Activated naive CD8-positive, alpha-beta T cell treated with anti-CD3 and anti-CD28 coated beads, Interleukin-2, amount 50 U/mL, for 24 hours (primary cell): ENCODE measurements at regions not wholly inside any gene's neighbourhood (a gene's known extent, or its start where the extent isn't known, plus 50 kb on each side); places are given as distances from the start of the nearest gene placed in this dataset.
"Not testable (repeated sequence)": the region's sequence is repeated elsewhere in the genome, so short reads cannot be mapped to it uniquely, and the experiment has no call there.

Experiments
- ATAC-seq: fragments of 150-1000 bp; cut with Tn5 transposase; one replicate; pipeline ENCODE4 v1.10.0; 2021
- DNase-seq: peaks from one replicate; pipeline ENCODE4 v3.0.0; 2021
- H3K27ac Mint-ChIP-seq: one replicate; pipeline ENCODE4 v1.8.0; 2021; ENCODE audit warnings: mild to moderate bottlenecking, mixed read lengths
- H3K27me3 Mint-ChIP-seq: one replicate; pipeline ENCODE4 v1.8.0; 2021; ENCODE audit warnings: mixed read lengths
- H3K36me3 Mint-ChIP-seq: one replicate; pipeline ENCODE4 v1.8.0; 2021; ENCODE audit warnings: low read depth, mixed read lengths
- H3K4me1 Mint-ChIP-seq: one replicate; pipeline ENCODE4 v1.8.0; 2021; ENCODE audit warnings: mixed read lengths
- H3K4me3 Mint-ChIP-seq: one replicate; pipeline ENCODE4 v1.8.0; 2021; ENCODE audit warnings: mild to moderate bottlenecking, moderate library complexity, mixed read lengths
- H3K9me3 Mint-ChIP-seq: one replicate; pipeline ENCODE4 v1.8.0; 2021; ENCODE audit warnings: mixed read lengths

DNA sequence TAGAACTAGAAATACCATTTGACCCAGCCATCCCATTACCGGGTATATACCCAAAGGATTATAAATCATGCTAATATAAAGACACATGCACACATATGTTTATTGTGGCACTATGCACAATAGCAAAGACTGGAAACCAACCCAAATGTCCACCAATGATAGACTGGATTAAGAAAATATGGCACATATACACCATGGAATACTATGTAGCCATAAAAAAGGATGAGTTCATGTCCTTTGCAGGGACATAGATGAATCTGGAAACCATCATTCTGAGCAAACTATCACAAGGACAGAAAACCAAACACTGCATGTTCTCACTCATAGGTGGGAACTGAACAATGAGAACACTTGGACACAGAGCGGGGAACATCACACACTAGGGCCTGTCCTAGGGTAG, 586.5 kb downstream of the UQCRFS1 start:
- not testable (repeated sequence) for H3K27me3 Mint-ChIP-seq, DNase-seq, H3K4me1 Mint-ChIP-seq, H3K36me3 Mint-ChIP-seq, ATAC-seq, H3K27ac Mint-ChIP-seq, H3K4me3 Mint-ChIP-seq
- H3K9me3 Mint-ChIP-seq = peaks cover 12% of the 10 kb centered on the region

DNA sequence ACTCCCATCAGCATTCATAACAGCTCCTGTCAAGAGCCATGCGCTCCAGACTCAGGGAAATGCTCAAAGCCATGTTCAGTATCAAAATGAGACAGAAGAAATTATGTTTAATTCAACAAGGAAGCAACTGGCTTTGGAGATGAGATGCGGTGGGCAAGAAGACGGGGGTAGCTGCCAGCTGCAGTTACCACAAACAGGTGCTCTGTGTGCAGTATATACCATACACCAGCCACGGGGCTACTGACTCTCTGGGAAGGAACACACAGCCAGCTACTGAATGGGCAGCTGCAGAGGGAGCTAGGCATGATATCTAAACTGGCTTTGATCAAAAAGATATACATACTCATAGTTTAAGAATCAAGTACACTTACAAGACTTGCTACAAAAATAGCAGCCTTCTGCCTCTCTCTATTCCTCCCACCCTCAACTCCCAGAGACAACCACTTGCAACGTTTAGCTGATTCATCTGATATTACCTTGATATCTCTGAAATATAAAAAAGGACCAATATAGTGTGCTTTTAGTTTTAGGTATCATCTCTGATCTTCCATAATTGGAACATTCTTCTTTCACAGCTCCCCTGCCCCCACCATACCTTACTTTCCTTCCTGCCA, 593.0 kb downstream of the UQCRFS1 start:
- DNase-seq (no peak), ATAC-seq (no peak)
- H3K4me3 Mint-ChIP-seq = no peak overlapping the region
- H3K27me3 Mint-ChIP-seq = no peaks in the 10 kb centered on the region
- H3K4me1 Mint-ChIP-seq = no peaks in the 10 kb centered on the region
- no peak overlapping the region for H3K27ac Mint-ChIP-seq
- H3K9me3 Mint-ChIP-seq = peaks cover 4% of the 10 kb centered on the region
- no peaks in the 10 kb centered on the region for H3K36me3 Mint-ChIP-seq

DNA sequence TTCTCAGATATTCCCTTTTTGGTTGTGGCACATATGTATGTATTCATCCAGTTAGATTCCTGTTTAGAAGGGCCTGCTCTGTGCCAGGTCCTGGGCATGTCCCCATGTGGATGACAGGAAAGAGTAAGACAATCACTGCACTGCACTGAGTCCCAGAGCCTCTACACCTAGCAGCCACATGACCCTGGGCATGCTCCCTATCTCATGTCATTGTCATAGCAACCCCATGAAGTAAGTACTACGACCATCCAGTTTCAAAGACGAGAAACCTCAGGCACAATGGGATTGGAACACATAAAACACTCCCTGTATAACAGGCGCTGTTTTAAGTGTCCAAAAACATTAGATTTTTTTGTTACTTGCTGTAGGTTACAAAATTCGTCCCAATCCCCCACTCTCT, 594.4 kb downstream of the UQCRFS1 start:
- Mint-ChIP-seq H3K4me1 (no peaks in the 10 kb centered on the region), H3K9me3 (peaks cover 15% of the 10 kb centered on the region), H3K36me3 (no peaks in the 10 kb centered on the region), H3K27me3 (no peaks in the 10 kb centered on the region), H3K4me3 (no peak overlapping the region), H3K27ac (no peak overlapping the region)
- ATAC-seq = no peak
- no peak for DNase-seq

DNA sequence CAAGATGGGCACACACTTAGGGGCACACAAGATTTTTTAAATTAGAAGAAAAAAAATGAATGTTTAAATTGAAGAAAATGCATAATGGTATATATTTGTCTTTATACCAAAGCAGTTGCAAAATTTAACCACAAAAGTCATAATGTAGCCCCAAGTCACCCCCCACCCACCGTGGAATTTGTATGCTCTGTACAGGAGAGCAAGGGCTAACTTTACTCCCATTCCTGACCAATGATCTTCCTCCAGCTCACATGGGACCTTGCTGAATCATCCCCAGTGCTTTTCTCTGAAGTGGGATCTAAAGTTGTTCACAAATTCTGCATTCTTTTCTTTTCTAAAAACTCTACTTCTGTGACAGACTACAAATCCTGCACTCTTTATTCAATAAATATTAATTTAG, 597.0 kb downstream of the UQCRFS1 start:
- DNase-seq = no peak
- Mint-ChIP-seq H3K4me1 (no peaks in the 10 kb centered on the region), H3K36me3 (no peaks in the 10 kb centered on the region), H3K4me3 (no peak overlapping the region), H3K27me3 (no peaks in the 10 kb centered on the region), H3K9me3 (peaks cover 15% of the 10 kb centered on the region), H3K27ac (no peak overlapping the region)
- no peak for ATAC-seq

DNA sequence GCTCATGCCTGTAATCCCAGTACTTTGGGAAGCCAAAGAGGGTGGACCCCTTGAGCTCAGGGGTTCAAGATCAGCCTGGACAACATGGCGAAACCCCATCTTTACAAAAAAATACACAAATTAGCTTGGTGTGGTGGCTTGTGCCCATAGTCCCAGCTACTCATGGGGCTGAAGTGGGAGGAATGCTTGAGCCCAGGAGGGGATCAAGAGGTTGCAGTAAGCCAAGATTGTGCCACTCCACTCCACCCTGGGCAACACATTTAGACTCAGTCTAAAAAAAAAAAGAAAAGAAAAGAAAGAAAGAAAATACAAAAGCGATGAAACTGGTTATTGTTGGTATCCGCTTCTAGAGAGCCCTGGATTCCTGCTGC, 597.4 kb downstream of the UQCRFS1 start:
- no peak overlapping the region for H3K27ac Mint-ChIP-seq
- no peaks in the 10 kb centered on the region for H3K4me1 Mint-ChIP-seq
- H3K36me3 Mint-ChIP-seq = no peaks in the 10 kb centered on the region
- DNase-seq (no peak), ATAC-seq (no peak)
- no peak overlapping the region for H3K4me3 Mint-ChIP-seq
- H3K9me3 Mint-ChIP-seq = peaks cover 15% of the 10 kb centered on the region
- H3K27me3 Mint-ChIP-seq = no peaks in the 10 kb centered on the region

DNA sequence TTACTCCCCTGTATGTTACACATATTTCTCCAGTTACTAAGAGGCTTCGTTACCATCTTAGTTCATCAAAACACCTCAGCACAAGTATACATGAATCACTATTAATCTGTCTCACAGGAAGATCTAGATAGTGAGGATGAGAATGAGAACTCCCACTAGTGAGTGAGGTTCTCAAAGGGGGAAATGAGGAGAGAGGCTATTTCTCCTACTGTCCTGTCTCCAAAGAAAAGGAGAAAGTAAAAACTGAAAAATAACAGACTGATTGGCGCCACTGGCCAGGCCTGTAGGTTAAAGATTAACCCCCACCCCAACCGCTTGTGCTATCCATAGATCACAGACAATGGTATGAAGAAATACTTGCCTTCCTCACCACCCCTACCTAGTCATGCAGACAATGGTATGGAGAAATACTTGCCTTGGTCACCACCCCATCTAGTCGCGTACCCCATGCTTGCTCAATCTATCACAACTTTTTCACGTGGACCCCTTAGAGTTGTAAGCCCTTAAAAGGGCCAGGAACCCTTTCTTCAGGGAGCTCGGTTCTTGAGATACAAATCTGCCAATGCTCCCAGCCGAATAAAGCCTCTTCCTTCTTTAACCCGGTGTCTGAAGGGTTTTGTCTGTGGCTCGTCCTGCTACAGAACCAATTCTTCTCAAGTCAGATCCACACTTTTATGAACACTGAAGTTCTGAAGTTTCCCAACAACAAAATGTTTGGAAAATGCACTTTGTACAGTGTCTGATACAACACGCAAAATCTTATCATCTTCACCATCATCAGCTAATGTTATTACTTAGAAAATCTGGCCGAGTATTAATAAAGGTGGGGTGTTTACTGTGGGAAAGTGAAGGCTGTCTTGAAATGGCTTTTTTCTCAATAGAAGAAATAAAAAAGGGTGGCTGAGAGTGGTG, 598.1 kb downstream of the UQCRFS1 start:
- Mint-ChIP-seq H3K4me3 (no peak overlapping the region), H3K36me3 (no peaks in the 10 kb centered on the region), H3K9me3 (peaks cover 15% of the 10 kb centered on the region), H3K27ac (no peak overlapping the region), H3K27me3 (no peaks in the 10 kb centered on the region), H3K4me1 (no peaks in the 10 kb centered on the region)
- DNase-seq (no peak), ATAC-seq (no peak)

DNA sequence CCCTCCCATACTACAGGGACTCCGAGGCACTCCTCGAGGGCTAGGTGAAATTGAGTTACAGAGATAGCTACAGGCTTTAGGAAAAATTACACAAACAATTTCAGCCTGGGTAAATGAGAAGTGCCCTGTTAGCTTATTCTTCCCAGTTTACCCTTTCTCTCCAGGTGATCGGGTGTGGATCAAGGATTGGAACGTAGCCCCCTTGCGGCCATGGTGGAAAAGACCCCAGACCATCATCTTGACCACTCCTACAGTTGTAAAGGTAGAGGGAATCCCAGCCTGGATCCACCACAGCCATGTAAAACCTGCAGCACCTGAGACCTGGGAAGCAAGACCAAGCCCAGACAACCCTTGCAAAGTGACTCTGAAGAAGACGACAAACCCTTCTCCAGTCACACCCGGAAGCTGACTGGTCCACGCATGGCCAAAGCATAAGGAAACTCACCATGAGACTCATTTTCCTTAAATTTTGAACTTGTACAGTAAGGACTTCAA, 600.6 kb downstream of the UQCRFS1 start:
- no peaks in the 10 kb centered on the region for H3K27me3 Mint-ChIP-seq
- ATAC-seq = no peak
- no peaks in the 10 kb centered on the region for H3K4me1 Mint-ChIP-seq

DNA sequence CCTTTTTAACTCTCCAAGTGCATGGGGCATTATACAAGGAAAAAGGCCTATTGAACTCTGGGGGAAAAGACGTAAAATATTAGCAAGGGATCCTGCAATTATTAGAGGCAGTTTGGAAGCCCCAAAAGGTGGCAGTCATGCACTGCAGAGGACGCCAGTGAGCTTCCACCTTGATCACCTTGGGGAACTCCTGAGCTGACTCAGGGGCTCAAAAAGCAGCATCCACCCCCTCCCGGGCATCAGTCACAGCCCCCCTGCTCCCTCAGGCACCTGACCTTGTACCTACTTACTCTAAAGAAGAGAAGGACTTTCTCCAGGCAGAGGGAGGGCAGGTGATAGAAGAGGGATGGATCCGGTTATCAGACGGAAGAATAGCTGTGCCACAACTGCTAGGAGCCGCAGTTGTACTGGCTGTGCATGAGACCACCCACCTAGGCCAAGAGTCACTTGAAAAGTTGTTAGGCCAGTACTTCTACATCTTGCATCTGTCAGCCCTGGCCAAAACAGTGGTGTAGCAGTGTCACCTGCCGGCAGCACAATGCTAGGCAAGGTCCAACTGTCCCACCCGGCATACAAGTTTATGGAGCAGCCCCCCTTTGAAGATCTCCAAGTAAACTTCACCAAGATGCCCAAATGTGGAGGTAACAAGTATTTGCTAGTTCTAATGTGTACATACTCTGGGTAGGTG, 601.6 kb downstream of the UQCRFS1 start:
- ATAC-seq, H3K4me3 Mint-ChIP-seq: not testable (repeated sequence)
- peaks cover 23% of the 10 kb centered on the region for H3K9me3 Mint-ChIP-seq

More for the DNA sequence above, 600.6 kb downstream of the UQCRFS1 start:
- DNase-seq = no peak
- Mint-ChIP-seq H3K4me3 (no peak overlapping the region), H3K36me3 (no peaks in the 10 kb centered on the region), H3K27ac (no peak overlapping the region), H3K9me3 (peaks cover 15% of the 10 kb centered on the region)

DNA sequence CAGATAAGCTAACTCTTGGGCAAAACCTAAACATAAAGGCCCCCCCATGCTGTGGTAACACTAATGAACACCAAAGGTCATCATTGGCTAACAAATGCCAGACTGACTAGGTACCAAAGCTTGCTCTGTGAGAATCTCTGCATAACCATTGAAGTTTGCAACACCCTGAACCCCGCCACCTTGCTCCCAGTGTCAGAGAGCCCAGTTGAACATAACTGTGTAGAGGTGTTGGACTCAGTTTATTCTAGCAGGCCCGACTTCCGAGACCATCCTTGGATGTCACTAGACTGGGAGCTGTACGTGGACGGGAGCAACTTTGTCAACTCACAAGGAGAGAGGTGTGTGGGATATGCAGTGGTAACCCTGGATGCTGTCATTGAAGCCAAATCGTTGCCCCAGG, 602.2 kb downstream of the UQCRFS1 start:
- no peaks in the 10 kb centered on the region for H3K27me3 Mint-ChIP-seq
- H3K27ac Mint-ChIP-seq = no peak overlapping the region
- peaks cover 26% of the 10 kb centered on the region for H3K9me3 Mint-ChIP-seq
- H3K4me3 Mint-ChIP-seq = no peak overlapping the region
- H3K36me3 Mint-ChIP-seq = no peaks in the 10 kb centered on the region
- DNase-seq (no peak), ATAC-seq (no peak)
- no peaks in the 10 kb centered on the region for H3K4me1 Mint-ChIP-seq

More for the DNA sequence above, 601.6 kb downstream of the UQCRFS1 start:
- not testable (repeated sequence) for H3K27me3 Mint-ChIP-seq, H3K27ac Mint-ChIP-seq, H3K36me3 Mint-ChIP-seq, DNase-seq, H3K4me1 Mint-ChIP-seq

DNA sequence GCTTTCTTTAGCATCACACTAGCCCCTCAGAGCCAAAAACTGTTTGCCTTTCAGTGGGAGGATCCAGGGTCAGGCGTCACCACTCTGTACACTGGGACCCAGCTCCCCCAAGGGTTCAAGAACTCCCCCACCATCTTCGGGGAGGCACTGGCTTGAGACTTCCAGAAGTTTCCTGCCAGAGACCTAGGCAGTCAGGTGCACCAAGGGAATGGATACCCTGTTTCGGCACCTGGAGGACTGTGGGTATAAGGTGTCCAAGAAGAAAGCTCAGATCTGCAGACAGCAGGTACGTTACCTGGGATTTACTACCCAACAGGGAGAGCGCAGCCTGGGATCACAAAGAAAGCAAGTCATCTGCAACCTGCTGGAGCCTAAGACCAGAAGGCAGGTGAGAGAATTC, 603.0 kb downstream of the UQCRFS1 start:
- Mint-ChIP-seq H3K36me3 (no peaks in the 10 kb centered on the region), H3K27me3 (no peaks in the 10 kb centered on the region), H3K27ac (no peak overlapping the region), H3K4me1 (no peaks in the 10 kb centered on the region), H3K9me3 (peaks cover 22% of the 10 kb centered on the region), H3K4me3 (no peak overlapping the region)
- ATAC-seq (no peak), DNase-seq (no peak)

DNA sequence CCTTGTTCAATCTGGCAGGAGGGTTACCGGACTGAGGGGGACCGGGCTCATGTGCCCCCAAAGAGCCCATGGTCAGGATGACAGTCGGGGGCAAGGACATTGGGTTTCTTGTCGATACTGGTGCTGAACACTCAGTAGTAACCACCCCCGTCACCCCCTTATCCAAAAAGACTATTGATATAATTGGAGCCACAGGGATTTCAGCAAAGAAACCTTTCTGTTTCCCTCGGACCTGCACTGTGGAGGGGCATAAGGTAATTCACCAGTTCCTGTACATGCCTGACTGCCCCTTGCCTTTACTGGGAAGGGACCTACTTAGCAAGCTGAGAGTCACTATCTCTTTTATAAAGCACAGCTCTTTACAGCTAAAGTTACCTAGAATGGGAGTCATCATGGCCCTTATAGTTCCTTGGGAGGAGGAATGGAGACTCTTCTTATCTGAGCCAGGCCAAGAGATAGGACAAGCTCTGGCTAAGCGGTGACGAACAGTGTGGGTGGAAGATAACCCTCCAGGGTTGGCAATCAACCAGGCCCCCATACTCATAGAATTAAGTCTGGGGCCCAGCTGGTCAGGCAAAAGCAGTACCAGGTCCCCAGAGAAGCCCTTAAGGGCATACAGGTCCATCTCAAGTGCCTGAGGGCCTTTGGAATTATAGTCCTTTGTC, 603.7 kb downstream of the UQCRFS1 start:
- ATAC-seq = no peak
- H3K9me3 Mint-ChIP-seq = peaks cover 15% of the 10 kb centered on the region

DNA sequence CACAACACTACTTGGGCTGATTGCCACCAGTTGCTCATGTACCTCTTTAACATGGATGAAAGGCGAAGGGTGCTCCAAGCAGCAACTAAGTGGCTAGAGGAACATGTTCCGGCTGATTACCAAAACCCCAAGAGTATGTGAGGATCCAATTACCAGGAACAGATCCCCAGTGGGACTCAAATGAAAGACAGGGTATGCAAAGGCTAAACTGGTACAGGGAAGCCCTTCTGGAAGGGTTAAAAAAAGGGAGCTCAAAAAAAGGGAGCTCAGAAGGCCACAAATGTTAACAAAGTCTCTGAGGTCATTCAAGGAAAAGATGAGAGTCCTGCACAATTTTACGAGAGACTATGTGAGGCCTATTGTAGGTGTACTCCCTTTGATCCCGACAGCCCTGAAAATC, 604.7 kb downstream of the UQCRFS1 start:
- Mint-ChIP-seq H3K9me3 (peaks cover 11% of the 10 kb centered on the region), H3K36me3 (no peaks in the 10 kb centered on the region), H3K27me3 (no peaks in the 10 kb centered on the region), H3K4me1 (peaks cover 1% of the 10 kb centered on the region), H3K4me3 (no peak overlapping the region), H3K27ac (no peak overlapping the region)
- DNase-seq = no peak
- no peak for ATAC-seq

More for the DNA sequence above, 603.7 kb downstream of the UQCRFS1 start:
- no peak overlapping the region for H3K4me3 Mint-ChIP-seq
- H3K27ac Mint-ChIP-seq = no peak overlapping the region
- H3K27me3 Mint-ChIP-seq = no peaks in the 10 kb centered on the region
- no peaks in the 10 kb centered on the region for H3K4me1 Mint-ChIP-seq
- DNase-seq = no peak
- H3K36me3 Mint-ChIP-seq = no peaks in the 10 kb centered on the region

DNA sequence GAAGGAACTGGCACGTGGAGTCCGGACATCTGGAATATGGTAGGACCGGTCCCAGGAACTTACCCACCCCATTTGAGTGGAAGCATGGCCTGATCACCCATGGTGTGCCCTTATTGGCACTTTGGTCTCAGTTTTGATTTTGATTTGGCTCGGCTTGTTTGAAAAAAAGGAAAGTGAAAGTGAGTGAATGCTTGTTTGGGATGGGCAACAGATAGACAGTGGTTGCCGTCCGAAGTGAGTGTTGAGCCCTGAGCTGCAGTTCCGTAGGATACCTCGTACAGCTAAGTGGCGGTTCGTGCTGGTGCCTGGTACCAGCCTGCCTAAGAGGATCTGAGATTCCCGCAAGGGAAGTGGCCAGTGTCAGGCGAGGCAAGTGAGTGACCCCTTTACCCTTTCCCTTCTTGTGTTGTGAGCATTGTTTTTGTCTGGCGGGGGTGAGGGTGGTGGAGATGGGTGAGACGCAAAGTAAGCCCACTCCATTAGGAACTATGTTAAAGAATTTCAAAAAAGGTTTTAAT, 605.8 kb downstream of the UQCRFS1 start:
- H3K36me3 Mint-ChIP-seq = no peaks in the 10 kb centered on the region
- no peak overlapping the region for H3K27ac Mint-ChIP-seq
- DNase-seq = no peak
- ATAC-seq = no peak
- H3K27me3 Mint-ChIP-seq = no peaks in the 10 kb centered on the region
- no peak overlapping the region for H3K4me3 Mint-ChIP-seq
- H3K9me3 Mint-ChIP-seq = peaks cover 11% of the 10 kb centered on the region
- peaks cover 1% of the 10 kb centered on the region for H3K4me1 Mint-ChIP-seq
